HCT116 (cell line): ENCODE measurements at regions not wholly inside any gene's neighbourhood (a gene's known extent, or its start where the extent isn't known, plus 50 kb on each side); places are given as distances from the start of the nearest gene placed in this dataset.

Experiments used
- ATAC-seq: fragments of 200-7000 bp; cut with Tn5 transposase; 2 replicates; pipeline ENCODE4 v1.9.1; 2020; ENCODE audit warnings: mild to moderate bottlenecking, moderate library complexity
- BruUV-seq: library from RNA; stranded (reverse); fragments of 400-500 nt; replicated peaks from 2 replicates; lab custom pipeline; 2021; lab: Mats Ljungman, UMichigan
- CTCF ChIA-PET: fragments of 300-600 bp; sonication (Branson Sonifier 250); formaldehyde crosslinking; loops from one replicate; lab custom pipeline; 2021; ENCODE audit warnings: antibody characterized with exemption; lab: Charles Lee
- POLR2A ChIA-PET: fragments of 300-600, 350-600 bp; sonication (Branson Sonifier 250); formaldehyde crosslinking; loops from one replicate; lab custom pipeline; 2021; ENCODE audit warnings: antibody characterized with exemption; lab: Charles Lee
- RAD21 ChIA-PET, 2 experiments: fragments of 300-600 bp; sonication (Branson Sonifier 250); formaldehyde crosslinking; loops; one replicate each; lab custom pipeline; 2023; ENCODE audit warnings: low total read pairs in 2 of 2; ENCODE audit not compliant: uncharacterized antibody in 2 of 2, unreplicated experiment in 2 of 2, low non-redundant PET in 1 of 2; lab: Charles Lee
- DNase-seq: peaks from one replicate; pipeline ENCODE4 v3.0.0-alpha.2; 2010; ENCODE audit warnings: low read depth, low spot score
- H2AFZ ChIP-seq: fragments of 200-600 bp; shearing (Covaris generic), sonication (generic); 2 replicates; pipeline ENCODE4 v1.6.1; 2017; ENCODE audit warnings: low read depth, mixed run types, mixed read lengths, antibody characterized with exemption, low read length; ENCODE audit not compliant: poor library complexity, severe bottlenecking
- H3K27ac ChIP-seq: 2 replicates; pipeline ENCODE4 v1.5.1; 2012; ENCODE audit warnings: low read depth, low read length
- H3K27me3 ChIP-seq: fragments of 200-600 bp; sonication (generic); 2 replicates; pipeline ENCODE4 v1.6.1; 2016; ENCODE audit warnings: mixed run types, low read length, mixed read lengths; ENCODE audit not compliant: insufficient read depth
- H3K36me3 ChIP-seq, 2 experiments: fragments of 200-500 bp in 1 of 2; fragments of 200-600 bp in 1 of 2; sonication (Bioruptor generic) in 1 of 2; sonication (generic) in 1 of 2; 2 replicates each; pipeline versions ENCODE4 v1.5.1 to v1.6.1; 2014 to 2016; ENCODE audit warnings: low read length in 2 of 2, inconsistent platforms in 1 of 2, mixed read lengths in 1 of 2, mixed run types in 1 of 2; ENCODE audit not compliant: insufficient read depth in 2 of 2, control insufficient read depth in 1 of 2
- H3K4me1 ChIP-seq, 2 experiments: fragments of 200-600 bp in 1 of 2; sonication (generic) in 1 of 2; 2 replicates each; pipeline versions ENCODE4 v1.5.1 to v1.6.1; 2012 to 2017; ENCODE audit warnings: low read length in 2 of 2, inconsistent platforms in 1 of 2, mild to moderate bottlenecking in 1 of 2, mixed read lengths in 1 of 2, mixed run types in 1 of 2, moderate library complexity in 1 of 2; ENCODE audit not compliant: insufficient read depth in 2 of 2, control insufficient read depth in 1 of 2
- H3K4me2 ChIP-seq: fragments of 200-600 bp; sonication (generic); 2 replicates; pipeline ENCODE4 v1.6.1; 2017; ENCODE audit warnings: mixed run types, low read length, mixed read lengths
- H3K4me3 ChIP-seq, 2 experiments: fragments of 200-600 bp in 1 of 2; sonication (generic) in 1 of 2; replicated peaks in 1 of 2; 2 replicates each; pipeline ENCODE4 v1.5.1; 2011 to 2016; ENCODE audit warnings: low read length in 2 of 2, control low read depth in 1 of 2, low read depth in 1 of 2, mild to moderate bottlenecking in 1 of 2, mixed read lengths in 1 of 2, mixed run types in 1 of 2
- H3K79me2 ChIP-seq: fragments of 200-600 bp; sonication (generic); 2 replicates; pipeline ENCODE4 v1.6.1; 2017; ENCODE audit warnings: mild to moderate bottlenecking, mixed run types, low read length, moderate library complexity, mixed read lengths; ENCODE audit not compliant: insufficient read depth
- H3K9ac ChIP-seq: fragments of 200-600 bp; sonication (generic); 2 replicates; pipeline ENCODE4 v1.6.1; 2016; ENCODE audit warnings: low read length, mixed read lengths
- H3K9me2 ChIP-seq: fragments of 200-600 bp; sonication (generic), shearing (Covaris generic); 2 replicates; pipeline ENCODE4 v1.6.1; 2017; ENCODE audit warnings: mixed run types, mild to moderate bottlenecking, moderate library complexity; ENCODE audit not compliant: insufficient read depth
- H3K9me3 ChIP-seq, 2 experiments: fragments of 200-500 bp in 1 of 2; fragments of 200-600 bp in 1 of 2; sonication (Bioruptor generic) in 1 of 2; sonication (generic) in 1 of 2; 2 replicates each; pipeline ENCODE4 v1.6.1; 2014 to 2017; ENCODE audit warnings: low read length in 2 of 2, mixed read lengths in 2 of 2, inconsistent platforms in 1 of 2, low read depth in 1 of 2, mild to moderate bottlenecking in 1 of 2, mixed run types in 1 of 2, moderate library complexity in 1 of 2; ENCODE audit not compliant: control insufficient read depth in 1 of 2, insufficient read depth in 1 of 2
- H4K20me1 ChIP-seq: fragments of 200-600 bp; sonication (generic), shearing (Covaris generic); 2 replicates; pipeline ENCODE4 v1.6.1; 2017; ENCODE audit warnings: mixed run types, mild to moderate bottlenecking, moderate library complexity; ENCODE audit not compliant: insufficient read depth
- CBX3 ChIP-seq: IDR thresholded peaks from 2 replicates; pipeline ENCODE4 v1.6.1; 2012; ENCODE audit warnings: low read depth
- CTCF ChIP-seq, 3 experiments: fragments of 200-600 bp in 1 of 3; sonication (generic) in 1 of 3; IDR thresholded peaks in 2 of 3; conservative IDR thresholded peaks in 1 of 3; 2 replicates each; pipeline ENCODE4 v1.5.1; 2012 to 2017; ENCODE audit warnings: low read depth in 2 of 3, low read length in 2 of 3, antibody characterized with exemption in 1 of 3, borderline replicate concordance in 1 of 3, control low read depth in 1 of 3, mild to moderate bottlenecking in 1 of 3, mixed read lengths in 1 of 3, mixed run types in 1 of 3, moderate library complexity in 1 of 3; ENCODE audit not compliant: insufficient read depth in 1 of 3
- ELF1 ChIP-seq: IDR thresholded peaks from 2 replicates; pipeline ENCODE4 v1.6.1; 2012; ENCODE audit warnings: low read depth, borderline replicate concordance
- EZH2phosphoT487 ChIP-seq: fragments of 200-600 bp; IDR thresholded peaks from 2 replicates; pipeline ENCODE4 v1.6.1; 2018; ENCODE audit warnings: antibody characterized with exemption, borderline replicate concordance
- FOSL1 ChIP-seq: IDR thresholded peaks from 2 replicates; pipeline ENCODE4 v1.6.1; 2012; ENCODE audit warnings: low read depth
- POLR2AphosphoS5 ChIP-seq: IDR thresholded peaks from 2 replicates; pipeline ENCODE4 v1.6.1; 2011; ENCODE audit warnings: mild to moderate bottlenecking, low read depth, low read length, moderate library complexity
- REST ChIP-seq: IDR thresholded peaks from 2 replicates; pipeline ENCODE4 v1.6.1; 2012; ENCODE audit warnings: low read depth
- TCF7L2 ChIP-seq: IDR thresholded peaks from 2 replicates; pipeline ENCODE4 v1.7.0; 2011; ENCODE audit warnings: borderline replicate concordance, inconsistent platforms; ENCODE audit not compliant: insufficient read depth, insufficient read length; ENCODE audit errors: extremely low read depth
- ZFX ChIP-seq: fragments of 450-650 bp; IDR thresholded peaks from 2 replicates; pipeline ENCODE4 v1.6.1; 2017
- intact Hi-C: fragments of 100-400 bp; cut with micrococcal nuclease; formaldehyde crosslinking; loops from 2 replicates; pipeline ENCODE4 v1.10.0; 2022

GRCh38 chr14:98984027-98984718, 287.8 kb downstream of the BCL11B start (continued):
- no peak for TF ChIP-seq TCF7L2
- TF ChIP-seq CBX3, result no peak
- TF ChIP-seq CTCF (IDR thresholded peaks at IDR 0.05 in 2 of 3, conservative IDR thresholded peaks at IDR 0.05 in 1 of 3; ENCODE audit: borderline replicate concordance in 1 of 3, insufficient read depth in 1 of 3, low read depth in 2 of 3, low read length in 2 of 3), result no peak

GRCh38 chr14:98984719-98985041, 287.3 kb downstream of the BCL11B start:
- POLR2A ChIA-PET, result no interaction called here
- Histone ChIP-seq H2AFZ (no peak overlapping the region), H3K4me1 (no peaks in the 10 kb centered on the region), H3K9ac (no peak overlapping the region), H3K27me3 (peaks cover 13% of the 10 kb centered on the region), H3K9me3 (no peaks in the 10 kb centered on the region), H3K4me2 (no peak overlapping the region), H3K79me2 (no peaks in the 10 kb centered on the region), H4K20me1 (no peaks in the 10 kb centered on the region), H3K9me2 (no peaks in the 10 kb centered on the region), H3K4me3 (no peak overlapping the region), H3K36me3 (no peaks in the 10 kb centered on the region), H3K27ac (no peak overlapping the region)
- no peak for ATAC-seq
- no TSS peak for BruUV-seq
- CTCF ChIA-PET, result no interaction called here
- RAD21 ChIA-PET, result no interaction called here
- DNase-seq, result no peak
- TF ChIP-seq FOSL1 (no peak), CTCF (IDR thresholded peaks at IDR 0.05 in 2 of 3, conservative IDR thresholded peaks at IDR 0.05 in 1 of 3; ENCODE audit: borderline replicate concordance in 1 of 3, insufficient read depth in 1 of 3, low read depth in 2 of 3, low read length in 2 of 3) (no peak), ELF1 (no peak), TCF7L2 (no peak), ZFX (no peak), CBX3 (no peak), REST (no peak), POLR2AphosphoS5 (no peak), EZH2phosphoT487 (no peak)
- intact Hi-C loops, result no loop called here
